ENCODE measurements at regions not wholly inside any gene's neighbourhood (a gene's known extent, or its start where the extent isn't known, plus 50 kb on each side); places are given as distances from the start of the nearest gene placed in this dataset.
A peak's percentile ranks its signal among the peaks of the same experiment; 100 is the strongest.
"Not testable (repeated sequence)": the region's sequence is repeated elsewhere in the genome, so short reads cannot be mapped to it uniquely, and the experiment has no call there.

- Histone ChIP-seq H3K36me3 (ENCODE audit: control insufficient read depth in 2 of 2, extremely low read depth in 1 of 2, insufficient read depth in 2 of 2, low read length in 2 of 2) (no peaks in the 10 kb centered on the region), H4K20me1 (replicated peaks; ENCODE audit: control insufficient read depth, extremely low read depth, insufficient read depth, low read length) (no peaks in the 10 kb centered on the region), H3K4me2 (ENCODE audit: insufficient read depth, low read length) (no peak overlapping the region), H3K27ac (ENCODE audit: insufficient read depth, low read depth, low read length) (no peak overlapping the region), H3K4me3 (replicated peaks in 1 of 3; ENCODE audit: insufficient read depth in 1 of 3, low read depth in 1 of 3, low read length in 3 of 3) (no peak overlapping the region), H3K4me1 (ENCODE audit: control insufficient read depth, extremely low read depth, insufficient read depth, low read length) (no peaks in the 10 kb centered on the region), H3K79me2 (ENCODE audit: control insufficient read depth, insufficient read depth, low read length) (no peaks in the 10 kb centered on the region), H3K9me1 (replicated peaks; ENCODE audit: control insufficient read depth, extremely low read depth, insufficient read depth, low read length) (no peaks in the 10 kb centered on the region), H3K9me3 (replicated peaks; ENCODE audit: control insufficient read depth, insufficient read depth, low read length) (no peaks in the 10 kb centered on the region), H3K27me3 (ENCODE audit: control insufficient read depth in 2 of 2, insufficient read depth in 2 of 2, low read length in 2 of 2) (no peaks in the 10 kb centered on the region), H2AFZ (ENCODE audit: low read depth, low read length) (no peak overlapping the region), H3K9ac (replicated peaks; ENCODE audit: extremely low read depth, insufficient read depth, low read length) (no peak overlapping the region)
- intact Hi-C loops (cut with micrococcal nuclease) (no loop called here), dilution Hi-C loops (cut with MboI; ENCODE audit: extremely low pct_ligation_motif_present, low sequenced_read_pairs) (no loop called here)
- ChIA-PET POLR2A (no interaction called here), CTCF (no interaction called here)
- BruUV-seq (replicated peaks): no TSS peak
- FAIRE-seq (no peak), DNase-seq (ENCODE audit: low read depth, low spot score) (no peak)
- TF ChIP-seq CTCF (IDR thresholded peaks at IDR 0.05; ENCODE audit: extremely low read depth in 1 of 2, insufficient read depth in 1 of 2, low read depth in 1 of 2, low read length in 2 of 2) (peak in 1 of 2 donors; percentile 10), POLR2AphosphoS5 (IDR thresholded peaks at IDR 0.05; ENCODE audit: insufficient read depth, low read depth, low read length) (no peak)
Measured at GRCh38 chr5:21654-22233, 70.2 kb upstream of the PLEKHG4B start.

GRCh38 chr5:23907-24306 is 68.1 kb upstream of the PLEKHG4B start:
- intact Hi-C loops (cut with micrococcal nuclease); H4K20me1 ChIP-seq (replicated peaks; ENCODE audit: control insufficient read depth, extremely low read depth, insufficient read depth, low read length); CTCF ChIA-PET: not testable (repeated sequence)

GRCh38 chr5:25067-25466 is 66.9 kb upstream of the PLEKHG4B start:
- H3K9me1 ChIP-seq (replicated peaks; ENCODE audit: control insufficient read depth, extremely low read depth, insufficient read depth, low read length); H2AFZ ChIP-seq (ENCODE audit: low read depth, low read length); CTCF ChIA-PET; FAIRE-seq; H4K20me1 ChIP-seq (replicated peaks; ENCODE audit: control insufficient read depth, extremely low read depth, insufficient read depth, low read length); BruUV-seq (replicated peaks); H3K4me1 ChIP-seq (ENCODE audit: control insufficient read depth, extremely low read depth, insufficient read depth, low read length); DNase-seq (ENCODE audit: low read depth, low spot score); H3K36me3 ChIP-seq (ENCODE audit: control insufficient read depth in 2 of 2, extremely low read depth in 1 of 2, insufficient read depth in 2 of 2, low read length in 2 of 2); H3K27me3 ChIP-seq (ENCODE audit: control insufficient read depth in 2 of 2, insufficient read depth in 2 of 2, low read length in 2 of 2); POLR2A ChIA-PET; H3K9ac ChIP-seq (replicated peaks; ENCODE audit: extremely low read depth, insufficient read depth, low read length); H3K4me3 ChIP-seq (replicated peaks in 1 of 3; ENCODE audit: insufficient read depth in 1 of 3, low read depth in 1 of 3, low read length in 3 of 3); dilution Hi-C loops (cut with MboI; ENCODE audit: extremely low pct_ligation_motif_present, low sequenced_read_pairs); intact Hi-C loops (cut with micrococcal nuclease); H3K4me2 ChIP-seq (ENCODE audit: insufficient read depth, low read length); H3K9me3 ChIP-seq (replicated peaks; ENCODE audit: control insufficient read depth, insufficient read depth, low read length); H3K79me2 ChIP-seq (ENCODE audit: control insufficient read depth, insufficient read depth, low read length); H3K27ac ChIP-seq (ENCODE audit: insufficient read depth, low read depth, low read length): not testable (repeated sequence)

More at GRCh38 chr5:23907-24306, 68.1 kb upstream of the PLEKHG4B start:
- DNase-seq (ENCODE audit: low read depth, low spot score); H3K9me3 ChIP-seq (replicated peaks; ENCODE audit: control insufficient read depth, insufficient read depth, low read length); H3K4me2 ChIP-seq (ENCODE audit: insufficient read depth, low read length); H3K4me3 ChIP-seq (replicated peaks in 1 of 3; ENCODE audit: insufficient read depth in 1 of 3, low read depth in 1 of 3, low read length in 3 of 3); H3K36me3 ChIP-seq (ENCODE audit: control insufficient read depth in 2 of 2, extremely low read depth in 1 of 2, insufficient read depth in 2 of 2, low read length in 2 of 2); H3K27ac ChIP-seq (ENCODE audit: insufficient read depth, low read depth, low read length); BruUV-seq (replicated peaks); H3K9ac ChIP-seq (replicated peaks; ENCODE audit: extremely low read depth, insufficient read depth, low read length); H3K9me1 ChIP-seq (replicated peaks; ENCODE audit: control insufficient read depth, extremely low read depth, insufficient read depth, low read length); H3K27me3 ChIP-seq (ENCODE audit: control insufficient read depth in 2 of 2, insufficient read depth in 2 of 2, low read length in 2 of 2); H2AFZ ChIP-seq (ENCODE audit: low read depth, low read length); POLR2A ChIA-PET; FAIRE-seq; H3K4me1 ChIP-seq (ENCODE audit: control insufficient read depth, extremely low read depth, insufficient read depth, low read length); dilution Hi-C loops (cut with MboI; ENCODE audit: extremely low pct_ligation_motif_present, low sequenced_read_pairs); H3K79me2 ChIP-seq (ENCODE audit: control insufficient read depth, insufficient read depth, low read length): not testable (repeated sequence)
